HG03139 (cell line): ENCODE measurements at regions not wholly inside any gene's neighbourhood (a gene's known extent, or its start where the extent isn't known, plus 50 kb on each side); places are given as distances from the start of the nearest gene placed in this dataset.
"Not testable (repeated sequence)": the region's sequence is repeated elsewhere in the genome, so short reads cannot be mapped to it uniquely, and the experiment has no call there.

ENCODE experiments used
- ATAC-seq: cut with Tn5 transposase; IDR thresholded peaks from one replicate; pipeline ENCODE4 v1.9.1; 2021; ENCODE audit not compliant: unreplicated experiment

DNA sequence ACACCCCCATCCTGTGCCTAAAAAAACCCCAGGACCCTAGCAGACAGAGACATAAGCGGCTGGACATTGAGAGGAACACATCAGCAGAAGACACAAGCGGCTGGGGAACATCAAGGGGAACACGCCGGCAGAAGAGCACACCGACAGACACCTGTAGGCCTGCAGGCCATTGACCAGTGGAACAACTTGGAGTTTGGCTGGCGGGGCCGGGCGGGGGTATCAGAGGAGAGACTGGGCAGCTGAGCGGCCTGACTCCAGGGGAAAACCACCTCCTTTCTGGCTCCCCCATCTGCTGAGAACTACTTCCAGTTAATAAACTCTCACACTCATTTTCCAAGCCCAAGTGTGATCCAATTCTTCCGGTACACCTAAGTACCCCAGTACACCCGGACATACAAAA is 264.7 kb upstream of the ISX start:
- ATAC-seq: no peak

DNA sequence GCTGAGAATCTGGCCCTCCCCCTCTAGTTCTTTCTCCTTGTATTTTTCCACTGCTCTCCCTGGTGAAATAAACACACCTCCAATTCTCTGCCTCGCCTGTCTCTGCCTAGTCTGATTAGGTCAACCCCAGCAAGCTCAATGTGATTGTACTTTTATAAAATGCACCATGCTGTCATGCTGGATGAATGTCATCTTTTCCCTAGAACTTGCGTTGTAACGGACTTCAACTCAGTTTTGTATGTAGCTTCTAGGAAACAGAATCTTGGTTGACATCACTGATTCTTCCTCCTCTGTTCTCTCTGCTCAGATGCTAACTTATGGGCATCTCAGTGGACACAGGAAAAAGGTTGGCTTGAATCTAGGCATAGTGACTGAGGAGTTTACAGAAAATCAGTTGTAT is 261.9 kb upstream of the ISX start:
- no peak for ATAC-seq

DNA sequence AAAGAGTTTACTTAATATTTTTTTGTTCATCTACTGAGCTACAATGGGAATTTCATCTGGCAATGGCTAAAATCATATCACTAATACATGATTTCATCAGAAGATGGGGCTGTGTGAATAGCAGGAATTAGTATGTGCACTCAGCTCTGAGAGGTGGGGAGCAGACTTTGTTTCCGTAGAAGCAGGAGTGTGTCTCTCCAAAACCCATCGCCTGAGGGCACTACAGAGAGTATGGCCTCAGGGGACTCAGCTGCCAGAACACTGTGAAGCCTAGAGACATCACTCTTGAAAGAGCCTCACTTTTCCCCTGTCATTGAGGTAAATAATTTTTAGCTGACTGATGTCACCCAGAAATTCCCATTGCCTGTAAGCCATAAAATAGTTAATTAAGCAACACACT is 261.4 kb upstream of the ISX start:
- ATAC-seq: no peak

DNA sequence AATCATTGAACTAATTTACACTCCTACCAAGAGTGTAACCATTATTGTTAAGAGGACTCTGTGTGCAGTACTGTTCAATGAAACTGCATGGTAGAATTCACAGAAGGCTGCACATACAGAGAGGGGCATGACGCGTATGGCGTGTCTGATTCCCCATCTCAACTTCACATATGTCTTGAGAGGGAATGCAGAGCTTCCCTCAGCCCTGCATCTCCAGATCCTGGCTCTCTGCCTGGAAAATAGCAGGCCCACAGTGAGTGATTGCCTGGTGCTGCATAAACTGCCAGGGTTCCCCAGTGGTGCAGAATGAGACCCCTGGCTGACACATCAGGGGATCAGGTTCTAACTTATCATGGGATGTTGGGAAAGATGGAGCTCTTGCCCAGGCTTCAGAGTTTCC is 260.2 kb upstream of the ISX start:
- no peak for ATAC-seq

DNA sequence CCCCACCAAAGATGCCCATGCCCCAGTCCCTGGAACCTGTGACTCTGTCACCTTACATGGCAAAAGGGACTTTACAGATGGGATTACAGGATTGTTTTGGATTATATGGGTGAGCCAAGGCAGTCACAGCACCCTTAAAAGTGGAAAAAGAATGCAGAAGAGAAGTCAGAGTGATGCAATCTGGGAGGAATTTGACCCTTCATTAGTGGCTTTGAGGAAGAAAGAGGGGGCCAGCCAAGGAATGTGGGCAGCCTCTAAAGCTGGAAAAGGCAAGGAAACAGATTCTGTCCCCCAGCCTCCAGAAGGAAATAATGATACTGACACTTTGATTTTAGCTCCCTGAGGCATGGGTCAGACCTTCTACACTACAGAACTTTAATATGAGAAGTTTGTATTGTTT is 257.3 kb upstream of the ISX start:
- no peak for ATAC-seq

DNA sequence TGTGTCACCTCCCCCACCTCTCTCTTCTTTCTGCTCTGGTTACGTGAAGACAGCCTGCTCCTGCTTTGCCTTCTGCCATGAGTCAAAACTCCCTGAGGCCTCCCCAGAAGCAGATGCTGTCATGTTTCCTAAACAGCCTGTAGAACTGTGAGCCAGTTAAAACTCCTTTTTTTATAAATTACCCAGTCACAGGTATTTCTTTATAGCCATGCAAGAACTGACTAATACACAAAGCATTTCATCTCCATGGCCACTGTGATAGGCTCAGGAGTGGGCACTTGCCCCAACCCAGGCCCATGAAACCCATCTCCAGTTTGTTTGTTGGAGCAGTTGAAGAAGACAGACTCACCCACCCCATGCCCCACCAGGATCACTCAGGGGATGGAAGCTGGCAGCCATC is 253.3 kb upstream of the ISX start:
- no peak for ATAC-seq

DNA sequence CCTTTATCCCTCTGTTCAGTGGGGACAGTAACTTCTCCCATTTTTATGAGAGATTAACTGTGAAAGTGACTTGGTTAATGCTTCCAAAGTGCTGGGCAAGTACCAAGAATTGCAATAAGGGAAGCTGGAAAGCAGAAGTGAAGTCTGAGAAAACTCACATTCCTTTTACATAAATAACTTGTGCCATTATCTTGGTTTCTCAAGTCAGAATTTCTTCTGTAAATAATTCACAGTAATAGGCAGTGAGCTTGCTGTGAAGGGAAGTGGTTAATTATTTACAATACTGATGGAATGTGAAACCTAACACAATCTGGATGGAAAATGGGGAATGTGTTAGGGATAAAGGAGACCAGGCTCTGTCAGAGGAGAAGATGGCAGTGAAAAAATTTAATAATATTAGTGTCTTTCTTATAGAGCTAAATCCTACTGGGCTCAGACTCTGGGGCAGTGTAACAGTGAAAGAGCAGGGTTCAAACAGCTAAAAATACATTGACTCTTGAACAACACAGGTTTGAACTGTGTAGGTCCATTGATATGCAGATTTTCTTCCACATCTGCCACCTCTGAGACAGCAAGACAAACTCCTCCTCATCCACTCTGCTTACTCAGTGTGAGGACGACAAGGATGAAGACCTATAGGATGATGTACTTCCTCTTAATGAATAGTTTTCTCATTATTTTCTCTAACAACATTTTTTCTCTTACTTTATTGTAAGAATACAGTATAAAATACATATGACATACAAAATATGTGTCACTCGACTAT is 251.5 kb upstream of the ISX start:
- ATAC-seq: no peak

DNA sequence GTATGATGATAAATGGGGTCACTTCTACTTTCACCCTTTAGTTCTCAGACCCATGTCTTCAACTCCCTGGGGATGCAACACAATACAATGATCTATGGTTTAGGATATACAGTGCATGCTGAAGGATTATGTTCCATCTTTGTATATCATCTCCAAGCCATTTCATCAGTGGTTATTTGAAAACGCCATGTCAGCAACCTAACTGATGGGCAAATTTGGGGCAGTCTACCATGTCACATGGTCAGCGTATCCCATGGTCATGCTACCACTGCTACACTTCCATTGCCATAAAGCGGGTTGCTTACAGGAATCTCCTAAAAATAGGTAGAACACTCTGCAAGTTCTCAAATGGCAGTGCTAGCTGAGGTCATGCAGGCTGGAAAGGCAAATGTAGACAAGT is 236.5 kb upstream of the ISX start:
- ATAC-seq: no peak

DNA sequence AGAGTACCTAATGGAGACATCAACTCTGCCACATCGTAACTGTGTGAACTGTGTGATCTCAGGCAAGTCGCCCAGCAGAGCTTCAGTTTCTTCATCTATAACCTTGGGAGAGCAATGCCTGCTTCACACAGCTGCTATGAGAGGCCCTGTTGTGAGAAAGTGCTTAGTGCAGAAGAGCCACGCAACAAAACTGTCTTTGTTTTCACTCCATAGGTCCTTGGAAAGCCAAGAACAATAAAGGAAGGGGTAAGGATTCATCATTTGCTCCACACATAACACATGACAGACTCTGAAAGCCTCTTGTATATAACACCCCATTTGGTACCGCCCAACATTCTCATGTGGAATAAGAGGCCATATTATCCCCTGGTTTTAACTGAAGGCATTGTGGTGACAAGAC is 231.9 kb upstream of the ISX start:
- no peak for ATAC-seq

DNA sequence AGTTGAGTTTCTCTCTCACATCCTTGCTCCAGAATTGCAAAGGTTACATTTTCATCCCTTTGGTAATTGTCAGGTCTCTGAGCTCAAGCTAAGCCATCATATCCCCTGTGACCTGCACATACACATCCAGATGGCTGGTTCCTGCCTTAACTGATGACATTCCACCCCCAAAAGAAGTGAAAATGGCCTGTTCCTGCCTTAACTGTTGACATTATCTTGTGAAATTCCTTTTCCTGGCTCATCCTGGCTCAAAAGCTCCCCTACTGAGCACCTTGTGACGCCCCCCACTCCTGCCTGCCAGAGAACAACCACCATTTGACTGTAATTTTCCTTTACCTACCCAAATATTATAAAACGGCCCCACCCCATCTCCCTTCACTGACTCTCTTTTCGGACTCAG is 231.4 kb upstream of the ISX start:
- not testable (repeated sequence) for ATAC-seq

DNA sequence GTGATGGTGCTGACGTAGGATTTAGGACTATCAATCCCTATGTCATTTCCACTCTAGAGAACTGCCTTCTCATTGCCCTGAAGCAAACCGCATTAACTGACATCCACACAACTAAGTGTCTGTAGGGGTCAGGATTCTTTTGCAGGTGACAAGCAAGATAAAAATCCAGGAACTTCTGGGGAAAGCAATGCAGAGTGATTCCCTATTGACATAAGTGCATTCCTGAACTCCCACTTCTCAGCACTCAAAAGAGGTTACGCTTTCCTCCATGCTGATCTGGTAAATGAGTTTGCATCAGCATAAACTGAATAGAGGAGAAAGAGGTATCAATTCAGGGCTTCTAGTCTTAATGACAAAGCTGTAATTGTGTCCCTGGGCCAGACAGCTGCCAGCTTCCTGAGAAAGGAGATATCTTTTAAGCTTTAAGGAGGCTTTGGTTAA is 224.6 kb upstream of the ISX start:
- no peak for ATAC-seq

DNA sequence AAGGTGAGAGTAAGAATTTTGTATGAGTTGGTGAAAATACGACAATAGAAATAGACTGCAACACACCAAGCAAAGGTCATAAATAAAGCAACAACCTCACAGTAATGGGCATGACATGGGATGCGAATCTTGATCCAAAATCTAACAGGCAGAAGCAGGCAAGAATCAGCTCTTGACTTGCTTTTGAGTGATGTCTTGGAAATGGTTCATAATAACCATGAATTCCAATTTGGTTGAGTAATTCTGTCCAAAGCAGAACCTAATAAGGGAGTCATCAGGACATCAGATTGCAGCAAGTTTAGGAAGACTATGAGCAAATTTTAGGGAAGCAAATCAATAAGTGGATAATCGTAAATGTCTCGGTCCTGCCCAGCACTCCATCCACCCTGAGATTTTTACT is 224.0 kb upstream of the ISX start:
- ATAC-seq: no peak

DNA sequence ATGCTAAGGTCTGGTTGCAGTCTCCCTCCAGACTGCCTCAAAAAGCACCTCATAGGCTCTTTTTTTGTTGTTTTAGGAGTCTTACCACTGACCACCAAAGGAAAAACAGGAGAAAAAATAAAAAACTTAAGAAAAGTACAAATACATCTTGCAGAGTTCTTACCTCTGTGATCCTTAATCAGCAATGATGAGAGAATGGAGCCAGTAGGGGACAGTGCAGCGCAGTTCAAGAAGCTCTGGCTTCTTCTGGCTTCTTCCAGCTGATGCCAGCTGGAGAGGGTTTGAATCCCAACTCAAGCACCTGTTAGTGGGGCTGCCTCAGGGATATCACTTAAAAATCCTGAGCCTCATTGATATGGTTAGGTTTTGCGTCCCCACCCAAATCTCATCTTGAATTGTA is 223.3 kb upstream of the ISX start:
- ATAC-seq: no peak

DNA sequence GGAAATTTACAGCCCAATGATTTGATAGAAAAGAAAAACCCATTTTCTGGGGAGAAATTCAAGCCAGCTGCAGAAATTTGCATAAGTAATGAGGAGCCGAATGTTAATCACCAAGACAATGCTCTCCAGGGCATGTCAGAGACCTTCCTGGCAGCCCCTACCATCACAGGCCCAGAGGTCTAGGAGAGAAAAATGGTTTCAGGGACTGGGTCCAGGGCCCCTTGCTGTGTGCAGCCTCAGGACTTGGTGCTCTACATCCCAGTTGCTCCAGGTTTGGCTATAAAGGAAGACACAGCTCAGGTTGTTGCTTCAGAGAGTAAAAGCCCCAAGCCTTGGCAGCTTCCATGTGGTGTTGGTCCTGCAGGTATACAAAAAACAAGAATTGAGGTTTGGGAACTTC is 222.2 kb upstream of the ISX start:
- ATAC-seq: not testable (repeated sequence)

DNA sequence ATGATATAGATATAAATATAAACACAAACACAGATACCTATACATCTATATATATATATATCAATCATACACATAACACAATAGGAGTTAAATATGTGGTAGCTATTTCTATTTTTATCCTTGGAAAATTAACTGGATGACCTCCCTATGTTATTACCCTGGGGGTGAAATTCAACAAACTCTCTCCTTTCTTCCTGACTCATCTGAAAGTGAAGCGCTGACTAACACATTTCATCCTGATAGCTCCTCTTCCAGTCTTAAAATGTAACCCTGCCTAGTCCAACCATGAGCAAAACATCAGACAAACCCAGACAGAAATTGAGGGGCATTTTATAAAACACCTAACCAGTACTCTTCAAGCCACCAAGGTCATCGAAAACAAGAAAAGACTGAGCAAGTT is 220.6 kb upstream of the ISX start:
- no peak for ATAC-seq

DNA sequence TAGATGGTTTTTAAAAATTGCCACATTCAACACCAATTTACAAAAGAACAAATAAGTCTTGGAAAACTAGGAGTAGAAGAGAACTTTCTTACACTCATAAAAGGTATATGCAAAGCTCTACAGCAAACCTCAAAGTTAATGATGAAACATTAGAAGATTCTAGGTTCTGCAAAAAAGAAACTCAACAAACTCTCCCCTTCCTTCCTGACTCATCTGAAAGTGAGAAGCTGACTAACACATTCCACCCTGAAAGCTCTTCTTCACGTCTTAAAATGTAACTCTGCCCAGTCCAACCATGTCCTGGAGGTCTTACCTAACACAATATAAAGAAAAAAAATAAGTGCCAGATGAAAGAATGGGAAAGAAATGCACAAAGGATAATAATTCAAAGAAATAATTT is 218.9 kb upstream of the ISX start:
- ATAC-seq: peak; percentile 65

DNA sequence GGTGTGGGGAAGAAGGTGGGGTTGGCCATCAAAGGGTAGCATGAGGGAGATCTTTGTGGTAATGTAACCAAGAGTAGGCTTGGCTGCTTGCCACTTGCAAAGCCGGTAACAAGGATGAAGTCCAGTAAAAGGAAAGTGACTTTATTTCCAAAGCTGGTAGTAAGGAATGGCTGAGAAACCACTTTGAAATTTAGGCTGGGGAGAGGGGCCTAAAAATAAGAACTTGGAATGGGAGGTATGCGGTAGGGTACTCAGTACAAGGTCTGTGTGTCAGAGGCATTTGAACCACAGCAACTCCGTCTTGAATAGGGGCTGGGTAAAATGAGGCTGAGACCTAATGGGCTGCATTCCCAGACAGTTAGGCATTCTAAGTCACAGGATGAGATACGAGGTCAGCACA is 216.0 kb upstream of the ISX start:
- no peak for ATAC-seq

DNA sequence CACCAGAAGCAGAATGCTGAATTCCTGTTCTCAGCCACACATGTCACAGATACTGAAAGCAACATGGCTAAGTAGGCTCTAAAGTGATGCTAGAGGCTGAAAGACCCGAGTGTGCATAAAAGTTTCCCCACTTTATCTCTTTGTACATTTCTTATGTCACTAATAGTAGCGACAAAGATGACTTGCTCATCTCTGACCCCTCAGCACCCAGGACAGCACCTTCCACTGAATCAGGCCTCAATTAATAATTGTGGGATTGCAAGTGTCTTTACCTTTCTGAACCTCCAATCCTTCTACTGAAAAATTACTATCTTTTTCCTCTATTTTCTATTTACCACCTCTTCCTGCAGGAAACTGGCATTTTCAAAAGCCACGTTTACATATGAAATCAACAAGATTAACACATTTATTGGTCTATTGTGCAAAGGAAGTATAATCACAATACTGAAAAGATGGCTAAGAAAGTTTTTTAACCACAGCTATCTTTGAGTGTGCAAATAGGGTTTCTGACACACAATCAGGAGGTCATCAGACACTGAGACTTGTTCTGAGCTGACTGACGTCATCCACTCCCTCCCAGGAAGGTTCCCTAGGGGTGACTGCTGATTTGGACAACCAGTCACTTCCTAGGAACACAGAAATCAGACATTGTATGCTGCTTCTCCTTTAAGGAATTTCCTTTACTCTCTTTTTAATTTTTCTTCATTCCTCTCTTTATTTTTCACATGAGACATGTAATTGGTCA is 213.9 kb upstream of the ISX start:
- no peak for ATAC-seq

DNA sequence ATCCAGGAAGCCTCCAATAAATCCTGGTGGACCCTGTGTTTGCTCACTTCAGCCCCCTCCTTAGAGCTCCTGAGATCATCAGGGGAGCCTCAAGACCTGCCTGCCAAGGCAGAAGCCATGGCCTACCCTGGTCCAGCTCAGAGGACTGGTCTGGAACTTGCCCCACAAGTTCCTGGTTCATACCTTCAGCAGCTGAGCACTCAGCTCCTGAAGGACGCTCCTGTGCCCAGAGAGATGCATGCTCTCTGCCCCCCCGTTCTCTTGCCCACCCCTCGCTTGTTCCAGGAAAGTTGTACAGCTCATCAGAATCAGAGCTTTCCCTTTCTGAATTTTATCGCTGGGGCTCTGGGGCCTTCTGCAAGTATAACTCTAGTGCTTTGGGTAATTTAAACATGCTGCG is 210.5 kb upstream of the ISX start:
- ATAC-seq: no peak

DNA sequence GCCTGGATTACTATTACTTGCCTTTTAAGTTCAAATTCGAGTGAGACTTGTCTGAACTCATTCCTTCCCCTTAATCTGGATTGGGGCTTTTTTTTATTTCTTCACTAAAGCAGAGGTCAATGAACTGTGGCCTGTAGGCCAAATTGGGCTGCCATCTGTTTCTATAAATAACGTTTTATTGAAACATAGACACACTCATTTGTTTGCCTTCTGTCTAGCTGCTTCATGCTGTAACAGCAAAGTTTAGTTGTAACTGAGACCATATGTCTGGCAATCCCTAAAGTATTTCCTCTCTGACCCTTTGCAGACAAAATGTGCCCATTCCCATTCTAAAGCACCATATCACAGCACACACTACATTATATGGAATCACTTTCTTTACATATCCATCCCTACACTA is 207.9 kb upstream of the ISX start:
- ATAC-seq: no peak

DNA sequence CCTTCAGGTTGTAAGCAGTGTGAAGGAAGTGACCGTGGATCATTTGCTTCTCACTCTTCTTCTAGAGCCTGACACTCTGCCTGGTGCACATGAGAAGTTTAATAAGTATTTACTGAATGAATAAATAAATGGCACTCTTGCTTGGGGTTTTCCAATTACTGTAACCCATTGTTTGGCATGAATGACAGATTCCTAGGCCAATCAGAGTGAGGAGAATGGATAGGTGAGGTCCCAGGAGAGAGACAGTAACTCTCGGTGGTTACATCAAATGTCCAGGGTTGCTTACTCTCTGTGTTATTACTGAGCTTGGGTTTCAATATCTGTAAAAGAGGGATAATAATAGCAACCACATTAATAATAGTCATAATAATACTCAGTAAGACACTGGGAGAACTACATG is 204.2 kb upstream of the ISX start:
- no peak for ATAC-seq

DNA sequence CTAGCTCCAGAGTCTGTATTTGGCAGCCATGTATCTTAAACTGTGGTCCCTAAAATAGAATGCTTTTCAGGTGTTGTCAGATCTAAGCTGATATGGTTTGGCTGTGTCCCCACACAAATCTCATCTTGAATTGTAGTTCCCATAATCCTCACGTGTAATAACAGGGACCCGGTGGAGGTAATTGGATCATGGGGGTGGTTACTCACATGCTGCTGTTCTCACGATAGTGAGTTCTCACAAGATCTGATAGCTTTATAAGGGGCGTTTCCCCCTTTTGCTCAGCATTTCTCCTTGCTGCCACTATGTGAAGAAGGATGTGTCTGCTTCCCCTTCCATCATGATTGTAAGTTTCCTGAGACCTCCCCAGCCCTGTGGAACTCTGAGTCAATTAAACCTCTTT is 199.9 kb upstream of the ISX start:
- ATAC-seq: no peak
